HG03565 (cell line): ENCODE measurements at regions not wholly inside any gene's neighbourhood (a gene's known extent, or its start where the extent isn't known, plus 50 kb on each side); places are given as distances from the start of the nearest gene placed in this dataset.
"Not testable (repeated sequence)": the region's sequence is repeated elsewhere in the genome, so short reads cannot be mapped to it uniquely, and the experiment has no call there.

Experiments
- ATAC-seq: cut with Tn5 transposase; IDR thresholded peaks from one replicate; pipeline ENCODE4 v1.9.1; 2021; ENCODE audit warnings: mild to moderate bottlenecking, moderate library complexity; ENCODE audit not compliant: unreplicated experiment

GRCh38 chr3:163504974-163505373 lies 1573.3 kb downstream of the SI start:
- ATAC-seq: no peak

GRCh38 chr3:163499736-163500219 lies 1578.5 kb downstream of the SI start:
- not testable (repeated sequence) for ATAC-seq

- not testable (repeated sequence) for ATAC-seq
Measured at GRCh38 chr3:163498842-163499735, 1579.2 kb downstream of the SI start.

- ATAC-seq: no peak
Measured at GRCh38 chr3:163491714-163492113, 1586.6 kb downstream of the SI start.

- ATAC-seq: no peak
Measured at GRCh38 chr3:163490119-163490518, 1588.2 kb downstream of the SI start.

GRCh38 chr3:163482695-163483094 lies 1595.6 kb downstream of the SI start:
- no peak for ATAC-seq

- no peak for ATAC-seq
Measured at GRCh38 chr3:163481738-163482137, 1596.6 kb downstream of the SI start.

- ATAC-seq: no peak
Measured at GRCh38 chr3:163476179-163476578, 1602.1 kb downstream of the SI start.

GRCh38 chr3:163474766-163475165 lies 1603.5 kb downstream of the SI start:
- ATAC-seq: no peak

GRCh38 chr3:163468531-163469335 lies 1609.6 kb downstream of the SI start:
- no peak for ATAC-seq

- no peak for ATAC-seq
Measured at GRCh38 chr3:163462446-163462845, 1615.8 kb downstream of the SI start.

GRCh38 chr3:163450698-163451097 lies 1627.6 kb downstream of the SI start:
- ATAC-seq: no peak

GRCh38 chr3:163438760-163439159 lies 1639.5 kb downstream of the SI start:
- no peak for ATAC-seq

GRCh38 chr3:163422671-163423070 lies 1655.6 kb downstream of the SI start:
- no peak for ATAC-seq

GRCh38 chr3:163391407-163392181 lies 1686.7 kb downstream of the SI start:
- no peak for ATAC-seq

- ATAC-seq: no peak
Measured at GRCh38 chr3:163384383-163384782, 1693.9 kb downstream of the SI start.

GRCh38 chr3:163382183-163382582 lies 1696.1 kb downstream of the SI start:
- ATAC-seq: no peak

GRCh38 chr3:163368168-163368567 lies 1710.1 kb downstream of the SI start:
- no peak for ATAC-seq

- no peak for ATAC-seq
Measured at GRCh38 chr3:163364717-163365116, 1713.6 kb downstream of the SI start.

- no peak for ATAC-seq
Measured at GRCh38 chr3:163362151-163362550, 1716.1 kb downstream of the SI start.

- ATAC-seq: not testable (repeated sequence)
Measured at GRCh38 chr3:163361357-163361878, 1716.9 kb downstream of the SI start.
